A549 (cell line): ENCODE measurements at regions not wholly inside any gene's neighbourhood (a gene's known extent, or its start where the extent isn't known, plus 50 kb on each side); places are given as distances from the start of the nearest gene placed in this dataset.

Source experiments
- ATAC-seq, 2 experiments: fragments of 200-7000 bp in 1 of 2; fragments of >200 bp in 1 of 2; cut with Nextera tagmentation in 1 of 2; cut with Tn5 transposase in 1 of 2; 3 replicates each; pipeline versions ENCODE4 v1.8.0 to v1.9.1; 2018 to 2020; ENCODE audit warnings: mild to moderate bottlenecking in 1 of 2, moderate library complexity in 1 of 2
- CTCF ChIA-PET: fragments of 300-600 bp; sonication (Branson Sonifier 250); formaldehyde crosslinking; extraction: SDS; loops from one replicate; lab custom pipeline; 2021; ENCODE audit warnings: antibody characterized with exemption, inconsistent platforms; lab: Yijun Ruan, JAX
- POLR2A ChIA-PET: fragments of 350-600 bp; formaldehyde crosslinking; extraction: SDS; loops from one replicate; lab custom pipeline; 2021; ENCODE audit warnings: antibody characterized with exemption, inconsistent platforms; lab: Yijun Ruan, JAX
- DNase-seq, 2 experiments: peaks; one replicate each; pipeline versions ENCODE4 v3.0.0 to v3.0.0-alpha.2; 2011 to 2016; ENCODE audit warnings: low read depth in 1 of 2, low spot score in 1 of 2
- FAIRE-seq: peaks from 2 replicates; lab custom pipeline; 2011; peaks lifted over from hg19 to GRCh38; lab: Jason Lieb, UNC
- H3K27ac ChIP-seq, 2 experiments: fragments of >200 bp; sonication (Bioruptor Twin); formaldehyde crosslinking; 3 replicates each; pipeline ENCODE4 v1.5.1; 2016 to 2017
- H3K4me1 ChIP-seq: fragments of >200 bp; sonication (Bioruptor Twin); formaldehyde crosslinking; 3 replicates; pipeline ENCODE4 v1.6.1; 2016
- H3K4me2 ChIP-seq: fragments of >200 bp; sonication (Bioruptor Twin); formaldehyde crosslinking; 3 replicates; pipeline ENCODE4 v1.6.1; 2016
- H3K4me3 ChIP-seq: fragments of >200 bp; sonication (Bioruptor Twin); formaldehyde crosslinking; 3 replicates; pipeline ENCODE4 v1.5.1; 2016
- H3K9me3 ChIP-seq: fragments of >200 bp; sonication (Bioruptor Twin); formaldehyde crosslinking; 3 replicates; pipeline ENCODE4 v1.6.1; 2016
- CEBPB ChIP-seq, 2 experiments: fragments of >200 bp in 1 of 2; sonication (Bioruptor Twin) in 1 of 2; formaldehyde crosslinking in 1 of 2; IDR thresholded peaks; 2 replicates each; pipeline ENCODE4 v1.6.1; 2012 to 2016
- CHD2 ChIP-seq: fragments of 150-350 bp; IDR thresholded peaks from 2 replicates; pipeline ENCODE4 v1.6.1; 2014; ENCODE audit warnings: low read length; ENCODE audit not compliant: partially characterized antibody
- EHF ChIP-seq: fragments of 250-450 bp; sonication (Bioruptor Pico); IDR thresholded peaks from 2 replicates; pipeline ENCODE4 v1.5.0; 2020; ENCODE audit warnings: mild to moderate bottlenecking
- ESRRA ChIP-seq: fragments of 150-350 bp; IDR thresholded peaks from 2 replicates; pipeline ENCODE4 v1.6.1; 2014; ENCODE audit warnings: mild to moderate bottlenecking, low read length, borderline replicate concordance
- FOSL2 ChIP-seq, 2 experiments: fragments of 450-650 bp in 1 of 2; fragments of >200 bp in 1 of 2; sonication (Bioruptor Twin) in 1 of 2; formaldehyde crosslinking; IDR thresholded peaks; 2 replicates each; pipeline versions ENCODE4 v1.5.0 to v1.6.1; 2016 to 2020; ENCODE audit warnings: mild to moderate bottlenecking in 1 of 2, moderate library complexity in 1 of 2
- GATA3 ChIP-seq: IDR thresholded peaks from 2 replicates; pipeline ENCODE4 v1.6.1; 2012; ENCODE audit warnings: borderline replicate concordance
- HDAC2 ChIP-seq: fragments of 200-600 bp; sonication (generic); IDR thresholded peaks from 2 replicates; pipeline ENCODE4 v1.6.1; 2016
- KDM1A ChIP-seq: fragments of 200-600 bp; sonication (generic); IDR thresholded peaks from 2 replicates; pipeline ENCODE4 v1.6.1; 2016; ENCODE audit warnings: low read depth, mild to moderate bottlenecking
- KDM5A ChIP-seq: fragments of 200-600 bp; sonication (generic); IDR thresholded peaks from 2 replicates; pipeline ENCODE4 v1.6.1; 2016; ENCODE audit warnings: antibody characterized with exemption, mild to moderate bottlenecking
- MYC ChIP-seq: IDR thresholded peaks from 2 replicates; pipeline ENCODE4 v1.6.1; 2012; ENCODE audit warnings: mild to moderate bottlenecking, inconsistent platforms, low read length, improper control_type of control experiment, borderline replicate concordance
- NFE2L2 ChIP-seq: fragments of 150-350 bp; conservative IDR thresholded peaks from 2 replicates; pipeline ENCODE4 v1.6.1; 2014; ENCODE audit warnings: low read length
- PHF8 ChIP-seq: fragments of 200-600 bp; sonication (generic); IDR thresholded peaks from 2 replicates; pipeline ENCODE4 v1.6.1; 2016; ENCODE audit warnings: low read depth, mild to moderate bottlenecking, antibody characterized with exemption, moderate library complexity, borderline replicate concordance
- POLR2A ChIP-seq: IDR thresholded peaks from 2 replicates; pipeline ENCODE4 v1.6.1; 2012; ENCODE audit warnings: mild to moderate bottlenecking, low read length
- RARB ChIP-seq: fragments of 250-450 bp; sonication (Bioruptor Pico); IDR thresholded peaks from 2 replicates; pipeline ENCODE4 v1.8.0; 2021; ENCODE audit warnings: mild to moderate bottlenecking, moderate library complexity
- TP53 ChIP-seq: fragments of 250-450 bp; sonication (Bioruptor Pico); IDR thresholded peaks from 2 replicates; pipeline ENCODE4 v1.5.0; 2021; ENCODE audit warnings: mild to moderate bottlenecking, moderate library complexity
- ZNF302 ChIP-seq: fragments of 250-450 bp; sonication (Bioruptor Pico); IDR thresholded peaks from 2 replicates; pipeline ENCODE4 v1.9.0; 2021; ENCODE audit warnings: inconsistent platforms, mild to moderate bottlenecking, moderate library complexity
- WGBS: methylation state at CpG from one replicate; pipeline ENCODE4 v1.1.6; 2017; ENCODE audit errors: missing lambda C conversion rate; 5-methylcytosine and 5-hydroxymethylcytosine counted together
- TF ChIP-seq, protein P1 (sequence below): fragments of >200 bp; sonication (Bioruptor Twin); formaldehyde crosslinking; IDR thresholded peaks from 3 replicates; pipeline ENCODE4 v1.6.1; 2016
- TF ChIP-seq, protein P2 (sequence below): fragments of 200-600 bp; sonication (generic); IDR thresholded peaks from 2 replicates; pipeline ENCODE4 v1.6.1; 2016; ENCODE audit warnings: antibody characterized with exemption, mild to moderate bottlenecking, moderate library complexity
- TF ChIP-seq, protein P3 (sequence below): fragments of >200 bp; sonication (Bioruptor Twin); formaldehyde crosslinking; IDR thresholded peaks from 3 replicates; pipeline ENCODE4 v1.5.1; 2016
- TF ChIP-seq, protein P4 (sequence below): fragments of 150-350 bp; IDR thresholded peaks from 2 replicates; pipeline ENCODE4 v1.6.1; 2014; ENCODE audit warnings: low read depth, mild to moderate bottlenecking, low read length
- TF ChIP-seq, protein P5 (sequence below): fragments of >200 bp; sonication (Bioruptor Twin); formaldehyde crosslinking; IDR thresholded peaks from 2 replicates; pipeline ENCODE4 v1.6.1; 2016

DNA sequence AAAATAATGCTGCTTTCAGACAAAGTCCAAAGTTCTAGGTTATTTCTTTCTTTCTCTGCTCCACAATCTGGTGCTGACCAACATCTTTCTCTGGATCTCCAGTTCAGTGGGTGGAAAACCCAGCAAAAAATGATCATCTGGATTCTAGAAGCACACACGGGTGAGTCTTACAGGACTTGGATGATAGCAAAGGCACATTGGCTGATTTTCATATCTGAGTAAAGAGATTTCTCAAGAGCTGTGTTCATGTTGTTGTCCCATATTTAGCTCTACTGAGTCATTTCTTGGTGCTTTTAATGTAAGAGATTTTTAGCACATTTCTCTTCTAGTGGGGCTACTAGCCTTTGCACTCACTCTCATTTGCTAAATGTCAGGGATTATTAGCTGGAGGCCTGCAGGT lies 336.7 kb downstream of the GALC start:
- H3K9me3 ChIP-seq = no peaks in the 10 kb centered on the region
- H3K4me2 ChIP-seq = no peak overlapping the region
- ATAC-seq (no peak), DNase-seq (no peak), FAIRE-seq (no peak)
- no peak for TF ChIP-seq PHF8
- TF ChIP-seq MYC = no peak
- TF ChIP-seq FOSL2 (IDR thresholded peaks at IDR 0.05) = no peak
- no peak for TF ChIP-seq FOSL2 (CRISPR knock-in tag; IDR thresholded peaks at IDR 0.05)
- TF ChIP-seq, protein P1, sequence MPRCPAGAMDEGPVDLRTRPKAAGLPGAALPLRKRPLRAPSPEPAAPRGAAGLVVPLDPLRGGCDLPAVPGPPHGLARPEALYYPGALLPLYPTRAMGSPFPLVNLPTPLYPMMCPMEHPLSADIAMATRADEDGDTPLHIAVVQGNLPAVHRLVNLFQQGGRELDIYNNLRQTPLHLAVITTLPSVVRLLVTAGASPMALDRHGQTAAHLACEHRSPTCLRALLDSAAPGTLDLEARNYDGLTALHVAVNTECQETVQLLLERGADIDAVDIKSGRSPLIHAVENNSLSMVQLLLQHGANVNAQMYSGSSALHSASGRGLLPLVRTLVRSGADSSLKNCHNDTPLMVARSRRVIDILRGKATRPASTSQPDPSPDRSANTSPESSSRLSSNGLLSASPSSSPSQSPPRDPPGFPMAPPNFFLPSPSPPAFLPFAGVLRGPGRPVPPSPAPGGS = no peak
- TF ChIP-seq, protein P2, sequence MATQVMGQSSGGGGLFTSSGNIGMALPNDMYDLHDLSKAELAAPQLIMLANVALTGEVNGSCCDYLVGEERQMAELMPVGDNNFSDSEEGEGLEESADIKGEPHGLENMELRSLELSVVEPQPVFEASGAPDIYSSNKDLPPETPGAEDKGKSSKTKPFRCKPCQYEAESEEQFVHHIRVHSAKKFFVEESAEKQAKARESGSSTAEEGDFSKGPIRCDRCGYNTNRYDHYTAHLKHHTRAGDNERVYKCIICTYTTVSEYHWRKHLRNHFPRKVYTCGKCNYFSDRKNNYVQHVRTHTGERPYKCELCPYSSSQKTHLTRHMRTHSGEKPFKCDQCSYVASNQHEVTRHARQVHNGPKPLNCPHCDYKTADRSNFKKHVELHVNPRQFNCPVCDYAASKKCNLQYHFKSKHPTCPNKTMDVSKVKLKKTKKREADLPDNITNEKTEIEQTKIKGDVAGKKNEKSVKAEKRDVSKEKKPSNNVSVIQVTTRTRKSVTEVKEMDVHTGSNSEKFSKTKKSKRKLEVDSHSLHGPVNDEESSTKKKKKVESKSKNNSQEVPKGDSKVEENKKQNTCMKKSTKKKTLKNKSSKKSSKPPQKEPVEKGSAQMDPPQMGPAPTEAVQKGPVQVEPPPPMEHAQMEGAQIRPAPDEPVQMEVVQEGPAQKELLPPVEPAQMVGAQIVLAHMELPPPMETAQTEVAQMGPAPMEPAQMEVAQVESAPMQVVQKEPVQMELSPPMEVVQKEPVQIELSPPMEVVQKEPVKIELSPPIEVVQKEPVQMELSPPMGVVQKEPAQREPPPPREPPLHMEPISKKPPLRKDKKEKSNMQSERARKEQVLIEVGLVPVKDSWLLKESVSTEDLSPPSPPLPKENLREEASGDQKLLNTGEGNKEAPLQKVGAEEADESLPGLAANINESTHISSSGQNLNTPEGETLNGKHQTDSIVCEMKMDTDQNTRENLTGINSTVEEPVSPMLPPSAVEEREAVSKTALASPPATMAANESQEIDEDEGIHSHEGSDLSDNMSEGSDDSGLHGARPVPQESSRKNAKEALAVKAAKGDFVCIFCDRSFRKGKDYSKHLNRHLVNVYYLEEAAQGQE = no peak
- TF ChIP-seq ESRRA = no peak
- no peak for TF ChIP-seq CEBPB (IDR thresholded peaks at IDR 0.05)
- no peak for TF ChIP-seq HDAC2
- TF ChIP-seq, protein P3, sequence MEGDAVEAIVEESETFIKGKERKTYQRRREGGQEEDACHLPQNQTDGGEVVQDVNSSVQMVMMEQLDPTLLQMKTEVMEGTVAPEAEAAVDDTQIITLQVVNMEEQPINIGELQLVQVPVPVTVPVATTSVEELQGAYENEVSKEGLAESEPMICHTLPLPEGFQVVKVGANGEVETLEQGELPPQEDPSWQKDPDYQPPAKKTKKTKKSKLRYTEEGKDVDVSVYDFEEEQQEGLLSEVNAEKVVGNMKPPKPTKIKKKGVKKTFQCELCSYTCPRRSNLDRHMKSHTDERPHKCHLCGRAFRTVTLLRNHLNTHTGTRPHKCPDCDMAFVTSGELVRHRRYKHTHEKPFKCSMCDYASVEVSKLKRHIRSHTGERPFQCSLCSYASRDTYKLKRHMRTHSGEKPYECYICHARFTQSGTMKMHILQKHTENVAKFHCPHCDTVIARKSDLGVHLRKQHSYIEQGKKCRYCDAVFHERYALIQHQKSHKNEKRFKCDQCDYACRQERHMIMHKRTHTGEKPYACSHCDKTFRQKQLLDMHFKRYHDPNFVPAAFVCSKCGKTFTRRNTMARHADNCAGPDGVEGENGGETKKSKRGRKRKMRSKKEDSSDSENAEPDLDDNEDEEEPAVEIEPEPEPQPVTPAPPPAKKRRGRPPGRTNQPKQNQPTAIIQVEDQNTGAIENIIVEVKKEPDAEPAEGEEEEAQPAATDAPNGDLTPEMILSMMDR = no peak
- no peak for TF ChIP-seq KDM5A
- no peak for TF ChIP-seq TP53 (CRISPR knock-in tag)
- TF ChIP-seq, protein P4, sequence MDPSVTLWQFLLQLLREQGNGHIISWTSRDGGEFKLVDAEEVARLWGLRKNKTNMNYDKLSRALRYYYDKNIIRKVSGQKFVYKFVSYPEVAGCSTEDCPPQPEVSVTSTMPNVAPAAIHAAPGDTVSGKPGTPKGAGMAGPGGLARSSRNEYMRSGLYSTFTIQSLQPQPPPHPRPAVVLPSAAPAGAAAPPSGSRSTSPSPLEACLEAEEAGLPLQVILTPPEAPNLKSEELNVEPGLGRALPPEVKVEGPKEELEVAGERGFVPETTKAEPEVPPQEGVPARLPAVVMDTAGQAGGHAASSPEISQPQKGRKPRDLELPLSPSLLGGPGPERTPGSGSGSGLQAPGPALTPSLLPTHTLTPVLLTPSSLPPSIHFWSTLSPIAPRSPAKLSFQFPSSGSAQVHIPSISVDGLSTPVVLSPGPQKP = no peak
- no peak for TF ChIP-seq EHF
- TF ChIP-seq, protein P5, sequence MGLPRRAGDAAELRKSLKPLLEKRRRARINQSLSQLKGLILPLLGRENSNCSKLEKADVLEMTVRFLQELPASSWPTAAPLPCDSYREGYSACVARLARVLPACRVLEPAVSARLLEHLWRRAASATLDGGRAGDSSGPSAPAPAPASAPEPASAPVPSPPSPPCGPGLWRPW = no peak
- no peak for TF ChIP-seq GATA3
- TF ChIP-seq RARB (CRISPR knock-in tag) = no peak
- TF ChIP-seq ZNF302 (CRISPR knock-in tag) = no peak
- no peak overlapping the region for H3K27ac ChIP-seq
- ChIA-PET POLR2A (no interaction called here), CTCF (no interaction called here)
- no peaks in the 10 kb centered on the region for H3K4me1 ChIP-seq
- 0% methylated on average over 1 of the region's 1 CpG for WGBS
- H3K4me3 ChIP-seq = no peak overlapping the region

DNA sequence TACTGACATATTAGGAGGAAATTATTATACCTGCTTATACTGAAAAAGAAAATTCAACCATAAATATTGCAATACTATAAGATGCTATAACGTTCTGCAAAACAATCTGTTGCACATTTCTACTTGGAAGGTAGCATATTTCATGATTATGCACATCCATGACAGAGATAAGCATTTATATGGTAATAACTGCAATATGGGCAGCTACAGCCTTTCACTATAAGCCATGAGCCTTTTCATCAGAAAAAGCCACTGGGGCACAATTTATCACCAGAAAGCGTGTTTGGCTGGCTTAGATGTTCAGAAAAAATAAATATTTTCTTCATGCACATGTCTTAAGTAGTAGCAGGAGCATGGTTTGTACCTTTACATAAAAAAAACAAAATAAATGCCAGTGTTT lies 340.7 kb downstream of the GALC start:
- DNase-seq (no peak), FAIRE-seq (no peak), ATAC-seq (no peak)
- Histone ChIP-seq H3K4me1 (no peaks in the 10 kb centered on the region), H3K4me3 (no peak overlapping the region), H3K9me3 (no peaks in the 10 kb centered on the region), H3K4me2 (no peak overlapping the region), H3K27ac (no peak overlapping the region)
- ChIA-PET CTCF (no interaction called here), POLR2A (no interaction called here)
- TF ChIP-seq KDM1A (no peak), POLR2A (no peak), CHD2 (no peak), NFE2L2 (no peak), TP53 (CRISPR knock-in tag) (no peak), KDM5A (no peak)
- TF ChIP-seq, protein P3 = no peak
- 2% methylated on average over 2 of the region's 2 CpGs for WGBS
